Endodermal cell (in vitro differentiated cells): ENCODE measurements at regions not wholly inside any gene's neighbourhood (a gene's known extent, or its start where the extent isn't known, plus 50 kb on each side); places are given as distances from the start of the nearest gene placed in this dataset.

ENCODE experiments used
- DNase-seq: peaks from one replicate; pipeline ENCODE4 v3.0.0-alpha.2; 2017
- H3K27ac ChIP-seq: 2 replicates; pipeline ENCODE4 v1.5.1; 2013; ENCODE audit warnings: mild to moderate bottlenecking, low read depth, low read length, moderate library complexity
- H3K27me3 ChIP-seq: 2 replicates; pipeline ENCODE4 v1.6.1; 2013; ENCODE audit warnings: mild to moderate bottlenecking, low read length, moderate library complexity; ENCODE audit not compliant: insufficient read depth, control insufficient read depth, poor library complexity, severe bottlenecking
- H3K36me3 ChIP-seq: 2 replicates; pipeline ENCODE4 v1.7.0; 2013; ENCODE audit warnings: mild to moderate bottlenecking, low read length, moderate library complexity; ENCODE audit not compliant: control insufficient read depth, insufficient read depth
- H3K4me1 ChIP-seq: one replicate; pipeline ENCODE4 v1.7.0; 2013; ENCODE audit warnings: low read length; ENCODE audit not compliant: control insufficient read depth, insufficient read depth
- H3K4me3 ChIP-seq: 2 replicates; pipeline ENCODE4 v1.5.1; 2013; ENCODE audit warnings: mild to moderate bottlenecking, low read length, moderate library complexity
- H3K9ac ChIP-seq: 2 replicates; pipeline ENCODE4 v1.6.1; 2013; ENCODE audit warnings: mild to moderate bottlenecking, low read length, moderate library complexity; ENCODE audit not compliant: poor library complexity, severe bottlenecking; ENCODE audit errors: extremely low read depth
- H3K9me3 ChIP-seq: 2 replicates; pipeline ENCODE4 v1.6.1; 2013; ENCODE audit warnings: mild to moderate bottlenecking, low read length, moderate library complexity; ENCODE audit not compliant: control insufficient read depth
- H3K27ac Mint-ChIP-seq: 2 replicates; pipeline ENCODE4 v1.8.0; 2020; ENCODE audit warnings: mixed read lengths
- H3K27me3 Mint-ChIP-seq: 2 replicates; pipeline ENCODE4 v1.8.0; 2021; ENCODE audit warnings: mild to moderate bottlenecking, mixed read lengths; ENCODE audit not compliant: insufficient read depth
- H3K36me3 Mint-ChIP-seq: 2 replicates; pipeline ENCODE4 v1.8.0; 2020; ENCODE audit warnings: low read depth, mixed read lengths
- H3K4me1 Mint-ChIP-seq: 2 replicates; pipeline ENCODE4 v1.8.0; 2020; ENCODE audit warnings: mixed read lengths
- H3K4me3 Mint-ChIP-seq: 2 replicates; pipeline ENCODE4 v1.8.0; 2020; ENCODE audit warnings: mild to moderate bottlenecking, moderate library complexity, mixed read lengths
- H3K9me3 Mint-ChIP-seq: 2 replicates; pipeline ENCODE4 v1.8.0; 2020; ENCODE audit warnings: mild to moderate bottlenecking, mixed read lengths
- CTCF ChIP-seq: fragments of 200-600 bp; sonication (generic); conservative IDR thresholded peaks from 2 replicates; pipeline ENCODE4 v1.5.0; 2021; ENCODE audit warnings: antibody characterized with exemption, mild to moderate bottlenecking
- WGBS, 2 experiments: methylation state at CpG; one replicate each; pipeline versions ENCODE4 v1.1.5 to v1.1.7; 2013; ENCODE audit warnings: missing lambda C conversion rate in 2 of 2, mixed read lengths in 1 of 2; ENCODE audit not compliant: insufficient coverage in 1 of 2, insufficient read length in 1 of 2; 5-methylcytosine and 5-hydroxymethylcytosine counted together

GRCh38 chr3:103218146-103218545, 783.3 kb downstream of the ZPLD1 start:
- H3K4me1 Mint-ChIP-seq = no peaks in the 10 kb centered on the region
- no peak for TF ChIP-seq CTCF
- no peak overlapping the region for H3K9ac ChIP-seq
- no peaks in the 10 kb centered on the region for H3K36me3 ChIP-seq
- H3K9me3 ChIP-seq = peaks cover 4% of the 10 kb centered on the region
- H3K36me3 Mint-ChIP-seq = no peaks in the 10 kb centered on the region
- DNase-seq = no peak
- no peaks in the 10 kb centered on the region for H3K4me1 ChIP-seq
- H3K9me3 Mint-ChIP-seq = peaks cover 12% of the 10 kb centered on the region
- H3K27ac ChIP-seq = no peak overlapping the region
- H3K27ac Mint-ChIP-seq = no peak overlapping the region
- no peak overlapping the region for H3K4me3 ChIP-seq
- no peaks in the 10 kb centered on the region for H3K27me3 Mint-ChIP-seq
- no peak overlapping the region for H3K4me3 Mint-ChIP-seq
- no peaks in the 10 kb centered on the region for H3K27me3 ChIP-seq
- WGBS, 2 experiments = 36% methylated on average over 1 of the region's 1 CpG; no CpG with 5 or more reads in 1 of the 2 experiments

- 92 to 100% methylated on average over 1 of the region's 1 CpG for WGBS, 2 experiments
- no peaks in the 10 kb centered on the region for H3K27me3 ChIP-seq
- no peak overlapping the region for H3K27ac Mint-ChIP-seq
- H3K4me3 ChIP-seq = no peak overlapping the region
- no peak overlapping the region for H3K4me3 Mint-ChIP-seq
- no peak overlapping the region for H3K27ac ChIP-seq
- H3K9ac ChIP-seq = no peak overlapping the region
- no peak for TF ChIP-seq CTCF
- peaks cover 4% of the 10 kb centered on the region for H3K9me3 ChIP-seq
- no peaks in the 10 kb centered on the region for H3K36me3 ChIP-seq
- no peaks in the 10 kb centered on the region for H3K27me3 Mint-ChIP-seq
- H3K36me3 Mint-ChIP-seq = no peaks in the 10 kb centered on the region
- peaks cover 12% of the 10 kb centered on the region for H3K9me3 Mint-ChIP-seq
- no peaks in the 10 kb centered on the region for H3K4me1 Mint-ChIP-seq
- DNase-seq = no peak
- H3K4me1 ChIP-seq = no peaks in the 10 kb centered on the region
Measured at GRCh38 chr3:103218793-103219192, 784.0 kb downstream of the ZPLD1 start.

- H3K27ac ChIP-seq = no peak overlapping the region
- H3K4me3 Mint-ChIP-seq = no peak overlapping the region
- WGBS, 2 experiments = 71% methylated on average over 4 of the region's 4 CpGs; no CpG with 5 or more reads in 1 of the 2 experiments
Measured at GRCh38 chr3:103227651-103228050, 792.8 kb downstream of the ZPLD1 start.

More at GRCh38 chr3:103227651-103228050, 792.8 kb downstream of the ZPLD1 start:
- H3K4me1 Mint-ChIP-seq = peaks cover 4% of the 10 kb centered on the region
- TF ChIP-seq CTCF = no peak
- Histone ChIP-seq H3K4me3 (no peak overlapping the region), H3K9ac (no peak overlapping the region), H3K27me3 (no peaks in the 10 kb centered on the region), H3K9me3 (no peaks in the 10 kb centered on the region), H3K36me3 (no peaks in the 10 kb centered on the region), H3K4me1 (no peaks in the 10 kb centered on the region)
- H3K9me3 Mint-ChIP-seq = no peaks in the 10 kb centered on the region
- H3K27ac Mint-ChIP-seq = no peak overlapping the region
- no peaks in the 10 kb centered on the region for H3K27me3 Mint-ChIP-seq
- H3K36me3 Mint-ChIP-seq = no peaks in the 10 kb centered on the region
- DNase-seq = no peak
